ENCODE measurements at regions not wholly inside any gene's neighbourhood (a gene's known extent, or its start where the extent isn't known, plus 50 kb on each side); places are given as distances from the start of the nearest gene placed in this dataset.

GRCh38 chr2:11990576-11990975 is 244.1 kb downstream of the LPIN1 start:
- TF ChIP-seq CTCF (IDR thresholded peaks at IDR 0.05; ENCODE audit: low read depth, low read length, poor library complexity, severe bottlenecking) (no peak), EZH2phosphoT487 (IDR thresholded peaks at IDR 0.05; ENCODE audit: borderline replicate concordance, low read length) (no peak)
